GM06990 (cell line): ENCODE measurements at regions not wholly inside any gene's neighbourhood (a gene's known extent, or its start where the extent isn't known, plus 50 kb on each side); places are given as distances from the start of the nearest gene placed in this dataset.

ENCODE experiments used
- DNase-seq: peaks from one replicate; pipeline ENCODE4 v3.0.0-alpha.2; 2011; ENCODE audit not compliant: insufficient read length; ENCODE audit errors: extremely low read depth
- H3K27me3 ChIP-seq: replicated peaks from 2 replicates; pipeline ENCODE4 v1.6.0; 2011; ENCODE audit warnings: low read length; ENCODE audit not compliant: control insufficient read depth, insufficient read depth
- H3K36me3 ChIP-seq: 2 replicates; pipeline ENCODE4 v1.5.1; 2011; ENCODE audit warnings: low read length; ENCODE audit not compliant: control insufficient read depth, insufficient read depth
- H3K4me3 ChIP-seq: replicated peaks from 2 replicates; pipeline ENCODE4 v1.5.1; 2011; ENCODE audit warnings: low read depth, mild to moderate bottlenecking, control low read depth, low read length
- TF ChIP-seq, protein P1 (sequence below): IDR thresholded peaks from 2 replicates; pipeline ENCODE4 v1.5.1; 2011; ENCODE audit warnings: low read length, control low read depth, mild to moderate bottlenecking, inconsistent platforms; ENCODE audit not compliant: insufficient read depth, poor library complexity, severe bottlenecking

DNA sequence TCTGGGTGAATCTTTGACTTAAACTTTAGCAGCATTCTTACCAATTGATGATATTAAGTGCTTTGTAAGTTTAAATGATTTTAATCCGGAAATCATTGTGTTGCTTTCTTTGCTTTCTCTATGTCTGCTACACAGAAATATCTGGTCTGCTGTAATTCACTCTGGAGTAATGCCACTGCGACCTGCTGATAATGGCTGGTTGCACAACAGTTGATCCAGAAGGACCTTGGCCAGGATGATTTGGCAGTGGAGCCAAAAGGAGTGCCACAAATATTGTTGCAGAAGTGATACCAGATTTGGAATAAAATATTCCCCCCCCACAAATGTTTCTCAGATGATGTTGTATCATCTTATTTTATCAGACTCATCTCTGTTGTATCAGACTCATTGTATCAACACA is 2063.9 kb downstream of the MRPL39 start:
- no peak overlapping the region for H3K4me3 ChIP-seq
- no peak for DNase-seq
- no peaks in the 10 kb centered on the region for H3K36me3 ChIP-seq
- TF ChIP-seq, protein P1, sequence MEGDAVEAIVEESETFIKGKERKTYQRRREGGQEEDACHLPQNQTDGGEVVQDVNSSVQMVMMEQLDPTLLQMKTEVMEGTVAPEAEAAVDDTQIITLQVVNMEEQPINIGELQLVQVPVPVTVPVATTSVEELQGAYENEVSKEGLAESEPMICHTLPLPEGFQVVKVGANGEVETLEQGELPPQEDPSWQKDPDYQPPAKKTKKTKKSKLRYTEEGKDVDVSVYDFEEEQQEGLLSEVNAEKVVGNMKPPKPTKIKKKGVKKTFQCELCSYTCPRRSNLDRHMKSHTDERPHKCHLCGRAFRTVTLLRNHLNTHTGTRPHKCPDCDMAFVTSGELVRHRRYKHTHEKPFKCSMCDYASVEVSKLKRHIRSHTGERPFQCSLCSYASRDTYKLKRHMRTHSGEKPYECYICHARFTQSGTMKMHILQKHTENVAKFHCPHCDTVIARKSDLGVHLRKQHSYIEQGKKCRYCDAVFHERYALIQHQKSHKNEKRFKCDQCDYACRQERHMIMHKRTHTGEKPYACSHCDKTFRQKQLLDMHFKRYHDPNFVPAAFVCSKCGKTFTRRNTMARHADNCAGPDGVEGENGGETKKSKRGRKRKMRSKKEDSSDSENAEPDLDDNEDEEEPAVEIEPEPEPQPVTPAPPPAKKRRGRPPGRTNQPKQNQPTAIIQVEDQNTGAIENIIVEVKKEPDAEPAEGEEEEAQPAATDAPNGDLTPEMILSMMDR, result no peak
- no peaks in the 10 kb centered on the region for H3K27me3 ChIP-seq

DNA sequence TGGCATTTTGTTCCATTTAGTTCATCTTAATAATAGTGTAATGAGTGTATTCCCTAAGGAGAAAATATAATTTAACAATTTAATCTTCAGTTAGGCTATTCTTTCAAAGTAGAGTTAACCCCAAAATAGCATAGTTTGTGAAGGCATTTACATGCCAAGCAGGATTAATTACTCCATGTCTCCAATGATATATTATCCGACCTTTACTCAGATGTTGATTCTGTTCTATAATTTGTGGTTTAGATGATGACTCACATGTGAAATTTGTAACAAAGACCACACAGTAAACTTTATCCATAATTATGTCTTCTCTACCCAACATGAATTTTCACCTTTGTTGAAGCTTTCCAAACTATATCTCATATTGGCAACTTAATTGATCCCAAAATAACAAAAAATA is 2065.2 kb downstream of the MRPL39 start:
- TF ChIP-seq, protein P1, result no peak
- Histone ChIP-seq H3K27me3 (no peaks in the 10 kb centered on the region), H3K36me3 (no peaks in the 10 kb centered on the region), H3K4me3 (no peak overlapping the region)
- no peak for DNase-seq

DNA sequence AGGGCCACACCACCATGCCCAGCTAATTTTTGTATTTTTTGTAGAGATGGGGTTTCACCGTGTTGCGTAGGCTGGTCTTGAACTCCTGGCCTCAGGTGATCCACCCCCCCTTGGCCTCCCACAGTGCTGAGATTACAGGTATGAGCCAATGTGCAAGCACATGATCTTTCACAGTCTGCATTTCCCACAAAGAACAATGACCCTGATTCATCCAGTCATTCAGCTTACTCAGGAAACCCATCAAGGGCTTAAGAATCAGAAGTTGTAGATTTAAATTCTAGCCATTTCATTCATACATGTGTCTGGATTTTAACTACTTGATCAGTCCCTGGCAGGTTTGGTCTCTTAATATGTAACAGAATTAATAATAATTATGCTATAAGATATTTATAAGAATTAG is 2065.7 kb downstream of the MRPL39 start:
- TF ChIP-seq, protein P1, result no peak
- no peaks in the 10 kb centered on the region for H3K36me3 ChIP-seq
- no peak for DNase-seq
- H3K27me3 ChIP-seq, result no peaks in the 10 kb centered on the region
- no peak overlapping the region for H3K4me3 ChIP-seq

DNA sequence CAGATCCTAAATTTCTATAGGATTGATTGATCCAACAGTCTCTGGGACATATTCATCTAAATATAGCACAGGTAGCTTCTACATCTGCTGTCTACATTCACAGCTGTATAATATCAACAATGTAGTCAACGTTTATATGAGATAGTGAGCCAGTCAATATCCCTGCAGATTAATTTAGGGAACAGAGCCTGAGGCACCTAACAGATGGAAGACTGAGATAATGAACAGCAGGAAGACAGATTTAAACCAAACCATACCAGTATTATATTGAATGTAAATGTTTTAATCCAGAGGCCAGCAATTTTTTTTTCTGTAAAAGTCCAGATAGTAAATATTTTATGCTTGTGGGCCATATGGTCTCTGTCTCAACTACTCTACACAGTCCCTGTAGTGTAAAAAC is 2072.4 kb downstream of the MRPL39 start:
- TF ChIP-seq, protein P1, result no peak
- DNase-seq, result no peak
- no peaks in the 10 kb centered on the region for H3K27me3 ChIP-seq
- no peaks in the 10 kb centered on the region for H3K36me3 ChIP-seq
- no peak overlapping the region for H3K4me3 ChIP-seq

DNA sequence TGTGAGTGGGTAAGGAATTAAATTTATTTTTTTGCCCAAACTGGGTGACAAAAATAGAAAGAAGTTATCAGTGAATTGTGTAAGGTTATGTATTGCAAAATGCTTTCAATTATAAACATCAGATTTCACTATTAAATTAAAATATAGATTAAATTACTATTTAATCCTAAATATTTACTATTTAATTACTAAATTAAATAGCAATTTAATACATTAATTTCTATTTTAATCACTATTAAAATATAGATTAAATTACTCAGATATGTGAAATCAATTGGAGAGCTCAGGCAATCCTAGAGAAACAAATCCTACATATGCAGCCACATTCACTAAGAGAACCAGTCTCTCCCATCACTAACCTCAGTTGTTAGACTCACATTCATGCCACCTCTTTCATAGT is 2075.8 kb downstream of the MRPL39 start:
- Histone ChIP-seq H3K36me3 (no peaks in the 10 kb centered on the region), H3K4me3 (no peak overlapping the region), H3K27me3 (no peaks in the 10 kb centered on the region)
- TF ChIP-seq, protein P1, result no peak
- no peak for DNase-seq

DNA sequence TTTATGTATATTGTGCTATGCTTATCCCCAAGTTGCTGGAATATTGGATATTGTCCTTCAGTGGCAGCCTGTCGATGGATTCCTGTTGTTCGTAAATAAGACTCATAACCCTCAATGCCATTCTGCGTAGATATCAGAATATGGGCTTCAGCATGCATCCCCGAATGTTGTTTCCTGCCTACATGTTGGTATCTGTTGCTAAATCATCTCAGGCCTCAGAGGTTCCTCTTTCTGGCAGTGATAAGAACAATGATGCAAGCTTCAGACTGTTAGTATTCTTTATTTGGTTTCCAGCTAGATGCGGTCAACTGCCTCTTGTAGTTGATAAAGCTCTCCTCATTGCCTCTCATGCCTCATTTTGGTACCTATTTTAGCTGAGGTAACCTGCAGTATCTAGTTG is 2082.6 kb downstream of the MRPL39 start:
- Histone ChIP-seq H3K36me3 (no peaks in the 10 kb centered on the region), H3K4me3 (no peak overlapping the region), H3K27me3 (no peaks in the 10 kb centered on the region)
- no peak for DNase-seq
- TF ChIP-seq, protein P1, result no peak
